Activated gamma-delta T cell treated with anti-CD3 and anti-CD28 coated beads, Interleukin-2, amount 50 U/mL, for 16 hours (primary cell): ENCODE measurements at regions not wholly inside any gene's neighbourhood (a gene's known extent, or its start where the extent isn't known, plus 50 kb on each side); places are given as distances from the start of the nearest gene placed in this dataset.
"Not testable (repeated sequence)": the region's sequence is repeated elsewhere in the genome, so short reads cannot be mapped to it uniquely, and the experiment has no call there.

ENCODE experiments used
- DNase-seq: peaks from one replicate; pipeline ENCODE4 v3.0.0-alpha.2; 2020; ENCODE audit warnings: low read depth

- DNase-seq = no peak
Observed at GRCh38 chr7:25597946-25598345, 369.7 kb upstream of the NPVF start.

GRCh38 chr7:25598765-25599164, 370.5 kb upstream of the NPVF start:
- DNase-seq = no peak

- DNase-seq = no peak
Observed at GRCh38 chr7:25600262-25600920, 372.1 kb upstream of the NPVF start.

DNA sequence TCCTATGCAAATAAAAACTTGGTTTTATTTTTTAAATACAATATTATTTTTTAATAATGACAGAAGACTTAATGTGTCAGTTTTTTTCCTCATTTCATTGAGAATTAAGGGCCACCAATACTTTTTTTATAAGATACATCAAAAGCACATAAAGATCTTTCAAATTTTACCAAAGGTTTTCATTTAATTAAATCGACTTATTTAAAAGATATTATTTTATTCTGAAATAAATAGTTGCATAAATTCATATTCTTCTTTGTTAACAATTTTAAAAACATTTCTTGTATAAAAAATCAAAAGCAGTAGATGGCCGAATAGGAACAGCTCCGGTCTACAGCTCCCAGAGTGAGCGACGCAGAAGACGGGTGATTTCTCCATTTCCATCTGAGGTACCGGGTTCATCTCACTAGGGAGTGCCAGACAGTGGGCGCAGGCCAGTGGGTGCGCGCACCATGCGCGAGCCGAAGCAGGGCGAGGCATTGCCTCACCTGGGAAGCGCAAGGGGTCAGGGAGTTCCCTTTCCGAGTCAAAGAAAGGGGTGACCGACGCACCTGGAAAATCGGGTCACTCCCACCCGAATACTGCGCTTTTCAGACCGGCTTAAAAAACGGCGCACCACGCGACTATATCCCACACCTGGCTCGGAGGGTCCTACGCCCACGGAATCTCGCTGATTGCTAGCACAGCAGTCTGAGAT, 374.6 kb upstream of the NPVF start:
- not testable (repeated sequence) for DNase-seq

GRCh38 chr7:25603427-25603740, 375.1 kb upstream of the NPVF start:
- not testable (repeated sequence) for DNase-seq

DNA sequence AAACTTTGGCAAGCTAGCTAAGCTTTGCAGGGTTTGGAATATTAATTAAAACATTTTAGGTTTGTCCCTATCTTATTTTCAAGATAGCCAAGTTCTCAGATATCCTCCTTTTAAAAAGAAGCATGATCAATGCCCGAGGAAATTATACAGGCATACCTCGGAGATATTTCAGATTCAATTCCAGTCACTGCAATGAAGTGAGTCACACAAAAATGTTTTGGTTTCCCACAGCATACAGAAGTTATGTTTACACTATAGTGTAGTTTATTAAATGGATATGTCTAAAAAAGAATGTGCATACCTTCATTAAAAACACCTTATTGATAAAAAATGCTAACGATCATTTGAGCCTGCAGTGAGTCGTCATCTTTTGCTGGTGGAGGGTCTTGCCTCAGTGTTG, 382.9 kb upstream of the NPVF start:
- DNase-seq = no peak

DNA sequence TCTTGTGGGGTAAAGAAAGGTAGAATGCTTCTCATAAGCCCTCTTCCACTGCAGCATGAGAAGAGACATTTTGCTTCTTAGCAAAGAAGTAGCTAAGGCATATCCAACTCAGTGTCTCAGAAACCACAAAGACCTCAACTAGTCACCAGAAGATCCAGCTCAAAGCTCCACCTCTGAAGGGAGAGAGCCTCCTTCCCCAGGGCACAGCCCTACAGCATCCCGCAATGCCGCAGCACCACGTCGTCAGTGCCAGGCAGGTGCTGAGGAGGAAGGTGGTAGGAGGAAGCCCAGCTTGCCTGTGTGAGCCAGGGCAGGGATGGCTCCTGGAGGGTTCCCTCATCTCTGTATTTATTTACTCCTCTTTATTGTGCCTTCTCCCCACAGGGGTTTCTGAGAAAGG, 385.6 kb upstream of the NPVF start:
- no peak for DNase-seq

- no peak for DNase-seq
Observed at GRCh38 chr7:25614415-25614814, 386.1 kb upstream of the NPVF start.

DNA sequence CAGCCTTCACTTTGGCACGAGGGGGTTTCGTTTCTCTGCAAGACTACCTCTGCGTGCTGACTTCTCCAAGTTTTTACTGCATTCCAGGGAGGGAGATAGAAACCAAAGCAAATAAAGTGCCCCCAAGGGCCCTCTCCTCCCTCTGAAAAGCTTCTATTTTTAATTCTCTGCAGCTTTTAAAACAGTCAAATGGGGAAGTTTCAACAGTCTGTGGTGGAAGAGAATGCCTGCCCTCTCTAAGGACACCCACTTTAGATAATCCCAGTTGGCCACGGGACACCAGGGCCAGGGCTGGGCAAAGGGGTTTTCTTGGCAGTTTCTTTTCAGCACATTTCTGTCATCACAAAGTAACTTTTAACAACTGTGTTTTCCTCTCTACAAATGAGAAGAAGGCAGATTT, 386.7 kb upstream of the NPVF start:
- DNase-seq = no peak

GRCh38 chr7:25615593-25615992, 387.3 kb upstream of the NPVF start:
- DNase-seq = no peak

DNA sequence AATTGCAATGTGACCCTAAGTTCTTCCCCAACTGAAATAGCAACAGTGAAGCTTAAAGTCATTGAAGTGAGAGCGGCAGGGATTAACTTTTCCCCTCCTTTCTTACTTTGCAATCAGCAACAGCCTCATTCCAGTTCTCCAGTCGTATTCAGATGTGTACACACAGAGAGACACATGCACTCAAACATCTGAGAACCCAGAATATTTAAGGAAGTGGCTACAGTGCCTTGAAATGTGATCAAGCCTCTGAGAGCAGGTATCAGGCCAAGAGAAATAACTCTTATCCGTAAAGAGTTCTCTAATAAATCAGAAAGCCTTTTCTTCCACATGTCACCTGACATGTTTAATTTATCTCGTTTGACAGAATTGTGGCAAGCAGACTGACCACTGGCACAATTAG, 388.9 kb upstream of the NPVF start:
- no peak for DNase-seq

GRCh38 chr7:25617673-25618072, 389.4 kb upstream of the NPVF start:
- DNase-seq = no peak

DNA sequence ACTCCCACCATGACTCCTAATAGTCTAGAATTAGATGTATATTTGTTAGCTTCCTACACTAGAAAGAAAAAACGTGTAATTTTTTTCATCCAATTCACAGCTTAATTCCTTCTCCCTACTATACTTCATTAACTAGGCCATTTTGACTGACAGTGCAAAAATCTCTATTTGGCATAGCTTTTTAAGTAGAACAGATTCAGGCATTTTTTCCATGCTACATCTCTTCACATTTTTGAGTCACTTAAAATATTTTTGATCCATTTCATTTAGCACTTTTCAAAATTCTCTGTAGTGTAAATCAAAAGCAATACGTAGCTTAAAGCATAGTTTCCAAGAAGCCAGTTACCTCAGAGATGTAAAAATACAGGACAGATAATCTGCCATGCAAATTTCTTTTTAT, 391.1 kb upstream of the NPVF start:
- no peak for DNase-seq

DNA sequence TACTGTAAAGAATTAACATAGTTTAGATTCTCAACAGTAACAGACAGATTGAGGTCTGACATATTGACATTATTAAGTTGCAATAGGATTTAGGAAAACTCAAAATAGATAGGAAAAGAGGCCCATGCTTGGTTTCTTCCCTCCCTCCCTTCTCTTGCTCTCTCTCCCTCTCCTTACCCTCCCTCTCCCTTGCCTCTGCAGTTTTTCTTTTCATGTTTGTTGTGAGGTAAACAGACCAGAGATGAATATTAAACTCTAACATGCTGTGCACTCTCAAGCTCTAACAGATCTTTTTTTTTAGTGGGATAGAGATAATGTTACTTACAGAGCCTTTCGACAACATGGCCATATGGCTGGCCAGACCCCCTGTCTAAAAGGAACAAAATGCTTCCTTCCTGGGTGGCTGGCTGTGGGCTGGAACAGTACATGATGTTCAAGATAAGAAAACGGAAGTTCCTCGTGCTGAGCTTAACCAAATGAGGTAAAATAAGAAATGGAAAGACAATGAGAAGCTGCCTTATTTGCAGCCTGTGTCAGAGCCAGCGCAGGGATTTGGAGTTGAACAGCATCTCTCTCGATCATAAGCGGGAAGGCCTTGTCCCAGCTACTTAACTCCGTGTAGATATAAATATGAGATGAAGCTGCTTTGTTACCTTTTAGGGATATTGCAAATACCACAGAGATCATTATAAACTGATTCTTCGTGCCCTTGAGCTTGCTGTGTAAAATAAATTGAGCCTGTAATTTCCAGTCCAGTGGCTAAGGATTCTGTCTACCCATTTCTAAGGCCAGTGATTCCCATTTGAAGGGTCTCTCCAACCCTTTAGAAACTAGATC, 391.9 kb upstream of the NPVF start:
- DNase-seq = no peak

GRCh38 chr7:25621993-25622392, 393.7 kb upstream of the NPVF start:
- no peak for DNase-seq

DNA sequence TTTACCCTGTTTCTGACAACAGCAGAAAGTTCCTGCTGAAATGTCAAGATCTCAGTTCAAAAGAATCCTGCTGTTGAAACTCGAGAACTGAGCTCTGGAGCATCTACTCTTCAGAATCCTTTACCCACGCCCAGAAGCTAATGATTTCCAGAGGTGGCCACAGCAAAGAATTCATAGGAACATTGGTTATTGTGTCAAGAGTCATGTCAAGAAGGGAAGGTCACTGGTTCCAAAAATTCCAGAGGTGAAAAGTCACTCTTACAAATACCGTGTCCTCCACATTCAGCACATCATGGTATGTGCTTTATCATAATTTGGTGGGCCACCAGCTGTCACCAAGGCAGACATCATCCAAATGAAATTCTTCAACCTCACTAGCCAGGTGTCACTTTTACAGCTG, 394.4 kb upstream of the NPVF start:
- DNase-seq = no peak

- no peak for DNase-seq
Observed at GRCh38 chr7:25624051-25624450, 395.8 kb upstream of the NPVF start.

- no peak for DNase-seq
Observed at GRCh38 chr7:25624833-25625232, 396.5 kb upstream of the NPVF start.

GRCh38 chr7:25625306-25625992, 397.2 kb upstream of the NPVF start:
- DNase-seq = no peak

DNA sequence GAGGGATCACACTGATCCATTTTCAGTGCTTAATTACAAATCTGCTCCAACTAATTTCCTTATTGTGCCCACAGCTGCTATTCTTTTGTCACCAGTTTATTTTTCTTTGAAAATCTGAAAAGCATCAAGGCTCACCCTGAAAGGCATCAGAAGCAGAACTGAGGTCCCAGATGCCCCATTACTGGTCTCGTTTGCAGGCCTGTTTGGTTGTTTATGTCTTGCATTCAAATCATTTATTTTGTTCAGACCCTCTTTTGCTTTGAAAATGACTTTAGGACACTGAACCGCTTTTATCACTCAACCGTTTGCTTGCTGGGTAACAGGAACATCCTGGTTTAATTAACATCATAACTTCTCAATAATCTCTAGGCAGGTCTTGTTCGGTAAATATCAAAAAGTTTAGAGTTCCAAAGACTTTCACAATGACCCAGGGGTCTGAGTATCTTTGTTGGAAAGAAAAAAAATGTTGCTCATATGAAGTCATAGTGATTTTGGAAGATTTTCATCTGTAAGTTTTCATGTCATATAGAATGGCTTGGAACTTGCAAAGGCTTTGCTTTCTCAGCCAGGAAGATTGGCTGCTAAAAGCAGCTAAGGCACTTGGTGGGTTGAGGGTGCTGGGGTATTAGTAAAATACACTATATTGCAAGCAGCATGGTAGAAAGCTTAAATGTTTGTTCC, 398.3 kb upstream of the NPVF start:
- no peak for DNase-seq

- no peak for DNase-seq
Observed at GRCh38 chr7:25628446-25628845, 400.2 kb upstream of the NPVF start.

GRCh38 chr7:25632616-25633015, 404.3 kb upstream of the NPVF start:
- DNase-seq = no peak
